Naive B cell (primary cell): ENCODE measurements at regions not wholly inside any gene's neighbourhood (a gene's known extent, or its start where the extent isn't known, plus 50 kb on each side); places are given as distances from the start of the nearest gene placed in this dataset.

Source experiments
- ATAC-seq, 2 donors: fragments of 150-1000 bp; cut with Tn5 transposase; 2 replicates each; pipeline ENCODE4 v1.10.0; 2021; ENCODE audit warnings: low read depth in 2 of 2, mild to moderate bottlenecking in 2 of 2, moderate library complexity in 2 of 2
- DNase-seq: peaks from one replicate; pipeline ENCODE4 v3.0.0; 2022
- H3K27ac Mint-ChIP-seq, 6 donors: one replicate each; pipeline ENCODE4 v1.8.0; 2020 to 2022; ENCODE audit warnings: mild to moderate bottlenecking in 6 of 6, mixed read lengths in 6 of 6, moderate library complexity in 5 of 6, inconsistent platforms in 2 of 6
- H3K27me3 Mint-ChIP-seq, 3 donors: one replicate each; pipeline ENCODE4 v1.8.0; 2021 to 2022; ENCODE audit warnings: mixed read lengths in 3 of 3, mild to moderate bottlenecking in 1 of 3
- H3K36me3 Mint-ChIP-seq, 2 donors: one replicate each; pipeline ENCODE4 v1.8.0; 2020 to 2022; ENCODE audit warnings: mixed read lengths in 2 of 2, inconsistent platforms in 1 of 2, mild to moderate bottlenecking in 1 of 2
- H3K4me1 Mint-ChIP-seq, 3 donors: one replicate each; pipeline ENCODE4 v1.8.0; 2020 to 2022; ENCODE audit warnings: mixed read lengths in 3 of 3, inconsistent platforms in 1 of 3, mild to moderate bottlenecking in 1 of 3, moderate library complexity in 1 of 3
- H3K4me3 Mint-ChIP-seq, 8 donors: one replicate each; pipeline ENCODE4 v1.8.0; 2020 to 2022; ENCODE audit warnings: mild to moderate bottlenecking in 8 of 8, mixed read lengths in 8 of 8, moderate library complexity in 8 of 8, inconsistent platforms in 2 of 8
- H3K9me3 Mint-ChIP-seq, 7 donors: one replicate each; pipeline ENCODE4 v1.8.0; 2020 to 2022; ENCODE audit warnings: mixed read lengths in 7 of 7, mild to moderate bottlenecking in 5 of 7, inconsistent platforms in 2 of 7, moderate library complexity in 1 of 7

DNA sequence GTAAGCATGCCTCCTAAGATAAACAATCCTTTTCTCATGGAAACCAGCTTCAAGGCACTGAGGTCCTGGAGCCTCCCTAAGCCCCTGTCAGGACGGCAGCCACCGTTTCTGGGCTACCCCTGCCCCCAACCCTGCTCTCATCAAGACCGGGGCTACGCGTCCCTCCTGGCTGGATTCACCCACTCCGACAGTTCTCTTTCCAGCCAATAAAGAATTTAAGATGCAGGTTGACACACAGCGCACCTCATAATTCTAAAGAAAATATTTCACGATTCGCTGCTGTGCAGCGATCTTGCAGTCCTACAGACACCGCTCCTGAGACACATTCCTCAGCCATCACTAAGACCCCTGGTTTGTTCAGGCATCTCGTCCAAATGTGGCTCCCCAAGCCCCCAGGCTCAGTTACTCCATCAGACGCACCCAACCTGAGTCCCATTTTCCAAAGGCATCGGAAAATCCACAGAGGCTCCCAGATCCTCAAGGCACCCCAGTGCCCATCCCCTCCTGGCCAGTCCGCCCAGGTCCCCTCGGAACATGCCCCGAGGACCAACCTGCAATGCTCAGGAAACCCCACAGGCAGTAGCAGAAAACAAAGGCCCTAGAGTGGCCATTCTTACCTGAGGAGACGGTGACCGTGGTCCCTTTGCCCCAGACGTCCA, 336.3 kb downstream of the TMEM121 start:
- Mint-ChIP-seq H3K36me3 (peaks cover 12 to 23% of the 10 kb centered on the region in 2 donors), H3K27ac (peak overlapping the region; percentile 94 to 99 (median 98)), H3K4me1 (no peaks in the 10 kb centered on the region)

DNA sequence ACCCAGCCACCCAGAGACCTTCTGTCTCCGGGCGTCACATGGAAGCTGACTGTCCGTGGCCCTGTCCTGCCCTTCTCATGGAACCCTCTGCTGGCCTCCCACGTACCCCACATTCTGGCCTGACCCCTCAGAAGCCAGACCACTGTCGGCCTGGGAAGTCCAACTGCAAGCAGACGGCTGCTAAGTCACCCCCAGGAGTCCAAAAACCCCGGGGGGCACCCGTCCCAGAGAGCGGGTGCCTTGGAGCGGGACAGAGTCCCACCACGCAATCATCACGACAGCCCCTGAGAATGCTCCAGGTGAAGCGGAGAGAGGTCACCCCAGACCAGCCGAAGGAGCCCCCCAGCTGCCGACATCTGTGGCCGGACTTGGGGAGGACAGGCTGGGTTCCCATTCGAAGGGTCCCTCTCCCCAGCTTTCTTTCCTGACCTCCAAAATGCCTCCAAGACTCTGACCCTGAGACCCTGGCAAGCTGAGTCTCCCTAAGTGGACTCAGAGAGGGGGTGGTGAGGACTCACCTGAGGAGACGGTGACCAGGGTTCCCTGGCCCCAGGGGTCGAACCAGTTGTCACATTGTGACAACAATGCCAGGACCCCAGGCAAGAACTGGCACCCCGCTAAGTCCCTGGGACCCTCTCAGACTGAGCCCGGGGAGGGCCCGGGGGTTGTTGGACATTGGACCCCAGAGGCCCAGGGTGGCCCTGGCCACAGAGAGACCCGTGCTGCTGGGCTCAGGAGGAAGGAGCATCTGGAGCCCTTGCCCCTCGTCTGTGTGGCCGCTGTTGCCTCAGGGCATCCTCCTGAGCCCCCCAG, 337.1 kb downstream of the TMEM121 start:
- Mint-ChIP-seq H3K36me3 (peaks cover 12 to 21% of the 10 kb centered on the region in 2 donors), H3K27ac (peak overlapping the region; percentile 94 to 99 (median 98)), H3K4me3 (peak overlapping the region; percentile 96 to 100 (median 99)), H3K9me3 (peaks cover 0 to 16% (median 2%) of the 10 kb centered on the region in 7 donors), H3K27me3 (no peaks in the 10 kb centered on the region), H3K4me1 (no peaks in the 10 kb centered on the region)
- ATAC-seq (no peak), DNase-seq (no peak)

More for the DNA sequence above, 336.3 kb downstream of the TMEM121 start:
- peaks cover 0 to 16% (median 2%) of the 10 kb centered on the region in 7 donors for H3K9me3 Mint-ChIP-seq
- H3K4me3 Mint-ChIP-seq: peak overlapping the region; percentile 96 to 100 (median 99)
- no peaks in the 10 kb centered on the region for H3K27me3 Mint-ChIP-seq
- ATAC-seq: peak; percentile 14 to 19
- DNase-seq: no peak

DNA sequence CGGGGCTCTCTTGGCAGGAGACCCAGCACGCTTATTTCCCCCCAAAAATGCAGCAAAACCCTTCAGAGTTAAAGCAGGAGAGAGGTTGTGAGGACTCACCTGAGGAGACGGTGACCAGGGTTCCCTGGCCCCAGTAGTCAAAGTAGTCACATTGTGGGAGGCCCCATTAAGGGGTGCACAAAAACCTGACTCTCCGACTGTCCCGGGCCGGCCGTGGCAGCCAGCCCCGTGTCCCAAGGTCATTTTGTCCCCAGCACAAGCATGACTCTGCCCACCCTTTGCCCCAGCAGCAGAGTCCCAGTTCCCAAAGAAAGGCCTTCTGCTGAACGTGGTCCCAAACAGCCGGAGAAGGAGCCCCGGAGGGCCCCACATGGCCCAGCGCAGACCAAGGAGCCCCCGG, 337.7 kb downstream of the TMEM121 start:
- Mint-ChIP-seq H3K4me3 (peak overlapping the region; percentile 96 to 100 (median 99)), H3K36me3 (peaks cover 12 to 17% of the 10 kb centered on the region in 2 donors), H3K27ac (peak overlapping the region; percentile 44 to 99 (median 88)), H3K4me1 (no peaks in the 10 kb centered on the region), H3K27me3 (no peaks in the 10 kb centered on the region), H3K9me3 (peaks cover 0 to 16% (median 2%) of the 10 kb centered on the region in 7 donors)
- DNase-seq (no peak), ATAC-seq (no peak)

DNA sequence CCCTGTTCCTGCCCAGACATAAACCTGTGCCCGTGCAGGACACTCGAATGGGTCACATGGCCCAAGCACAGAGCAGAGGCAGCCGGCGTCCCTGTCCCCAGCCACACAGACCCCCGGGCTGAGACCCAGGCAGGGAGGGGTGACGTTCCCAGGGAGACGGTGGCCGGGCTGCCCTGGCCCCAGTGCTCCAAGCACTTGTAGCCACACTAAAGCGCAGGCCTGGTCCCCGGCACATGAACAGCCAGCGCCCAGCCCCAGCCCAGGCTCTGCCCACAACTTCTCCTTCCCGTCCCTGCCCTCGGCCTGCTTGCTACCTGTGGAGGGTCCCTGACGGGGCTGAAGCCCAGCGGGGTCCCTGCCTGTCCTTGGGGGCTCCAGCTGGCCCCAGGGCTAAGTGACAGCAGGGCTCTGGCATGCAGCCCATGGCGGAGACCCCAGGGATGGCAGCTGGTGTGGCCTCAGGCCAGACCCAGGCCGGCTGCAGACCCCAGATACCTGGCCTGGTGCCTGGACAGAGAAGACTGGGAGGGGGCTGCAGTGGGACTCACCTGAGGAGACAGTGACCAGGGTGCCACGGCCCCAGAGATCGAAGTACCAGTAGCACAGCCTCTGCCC, 338.4 kb downstream of the TMEM121 start:
- Mint-ChIP-seq H3K36me3 (peaks cover 12 to 17% of the 10 kb centered on the region in 2 donors), H3K27me3 (no peaks in the 10 kb centered on the region), H3K9me3 (peaks cover 0 to 16% (median 2%) of the 10 kb centered on the region in 7 donors), H3K27ac (no peak overlapping the region), H3K4me3 (peak overlapping the region in 6 of 8 donors; percentile 97 to 100 (median 100)), H3K4me1 (no peaks in the 10 kb centered on the region)
- no peak for ATAC-seq
- DNase-seq: no peak

DNA sequence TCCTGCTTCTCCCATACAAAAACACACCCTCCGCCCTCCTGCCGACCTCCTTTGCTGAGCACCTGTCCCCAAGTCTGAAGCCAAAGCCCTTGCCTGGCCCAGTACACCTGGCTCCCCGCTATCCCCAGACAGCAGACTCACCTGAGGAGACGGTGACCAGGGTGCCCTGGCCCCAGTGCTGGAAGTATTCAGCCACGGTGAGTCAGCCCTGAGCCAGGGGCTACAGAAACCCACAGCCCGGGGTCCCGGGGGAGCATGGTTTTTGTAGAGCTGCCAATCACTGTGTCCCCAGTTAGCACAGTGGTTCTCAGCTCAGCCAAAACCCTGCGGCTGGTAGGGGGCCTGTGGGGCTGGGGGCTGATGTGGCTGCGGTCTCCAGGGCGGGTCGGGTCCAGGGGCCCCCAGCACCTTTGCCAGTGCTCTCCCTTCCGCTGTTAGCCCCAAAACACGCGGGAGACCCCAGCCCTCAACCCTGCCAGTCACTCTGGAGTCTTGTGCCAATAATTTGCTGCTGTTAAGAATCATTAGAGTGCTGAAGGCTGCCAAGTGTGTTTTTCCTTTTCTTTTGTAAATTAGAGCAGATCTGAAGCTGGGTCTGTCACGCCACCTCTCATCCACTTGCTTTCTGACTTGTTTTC, 339.0 kb downstream of the TMEM121 start:
- DNase-seq: no peak
- ATAC-seq: no peak
- H3K4me1 Mint-ChIP-seq: no peaks in the 10 kb centered on the region
- H3K9me3 Mint-ChIP-seq: peaks cover 0 to 13% (median 2%) of the 10 kb centered on the region in 7 donors
- H3K4me3 Mint-ChIP-seq: peak overlapping the region in 3 of 8 donors; percentile 75 to 99 (median 76)
- H3K36me3 Mint-ChIP-seq: peaks cover 12 to 17% of the 10 kb centered on the region in 2 donors
- no peaks in the 10 kb centered on the region for H3K27me3 Mint-ChIP-seq
- H3K27ac Mint-ChIP-seq: peak overlapping the region in 1 of 6 donors; percentile 47

DNA sequence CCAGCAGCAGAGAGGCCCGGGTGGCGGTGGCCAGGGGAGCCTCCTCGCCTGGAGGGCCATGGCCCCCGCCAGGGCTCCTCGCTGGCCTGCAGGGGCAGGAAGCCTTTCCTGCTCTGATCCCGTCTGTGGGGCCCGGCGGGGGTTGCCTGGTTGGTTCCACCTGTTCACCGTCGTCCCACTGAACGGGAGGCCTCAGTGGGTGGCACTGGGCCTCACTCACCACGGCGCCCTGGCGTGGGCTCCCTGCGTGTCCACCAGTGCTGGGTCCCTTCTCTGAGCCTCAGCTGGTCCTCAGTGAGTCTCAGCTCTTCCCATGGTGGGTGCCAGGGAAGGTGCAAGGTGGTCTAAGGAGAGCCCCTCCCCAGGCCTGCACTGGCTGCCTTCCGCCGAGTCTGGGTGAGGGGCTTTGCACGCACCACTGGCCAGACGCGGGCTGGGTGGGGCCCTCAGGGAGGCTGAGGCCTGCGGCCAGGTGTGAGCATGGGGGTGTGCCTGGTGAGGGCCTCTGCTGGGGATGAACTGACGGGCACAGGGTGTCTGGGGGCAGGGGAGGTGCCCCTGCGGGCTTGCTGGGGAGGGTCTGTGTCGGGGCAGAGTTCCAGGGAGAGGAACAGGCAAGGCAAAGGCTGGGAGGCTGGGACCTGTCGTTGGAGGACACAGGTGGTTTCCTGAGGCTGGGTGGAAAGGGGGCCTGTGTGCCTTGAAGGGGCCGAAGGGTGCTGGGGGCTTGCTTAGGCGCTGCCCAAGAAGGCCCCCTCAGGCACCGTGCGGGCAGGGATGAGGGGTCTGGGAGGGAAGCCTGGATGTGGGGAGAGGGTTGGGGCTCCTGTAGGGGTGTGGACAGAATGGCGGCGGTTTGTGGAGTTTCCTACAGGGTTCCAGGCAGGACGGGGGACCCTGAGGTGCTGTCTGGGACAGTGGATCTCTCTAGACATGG, 339.8 kb downstream of the TMEM121 start:
- Mint-ChIP-seq H3K9me3 (peaks cover 0 to 11% (median 2%) of the 10 kb centered on the region in 7 donors), H3K4me1 (no peaks in the 10 kb centered on the region), H3K36me3 (peaks cover 12 to 17% of the 10 kb centered on the region in 2 donors), H3K27me3 (no peaks in the 10 kb centered on the region), H3K4me3 (peak overlapping the region in 5 of 8 donors; percentile 21 to 81 (median 70)), H3K27ac (no peak overlapping the region)
- DNase-seq (no peak), ATAC-seq (no peak)

DNA sequence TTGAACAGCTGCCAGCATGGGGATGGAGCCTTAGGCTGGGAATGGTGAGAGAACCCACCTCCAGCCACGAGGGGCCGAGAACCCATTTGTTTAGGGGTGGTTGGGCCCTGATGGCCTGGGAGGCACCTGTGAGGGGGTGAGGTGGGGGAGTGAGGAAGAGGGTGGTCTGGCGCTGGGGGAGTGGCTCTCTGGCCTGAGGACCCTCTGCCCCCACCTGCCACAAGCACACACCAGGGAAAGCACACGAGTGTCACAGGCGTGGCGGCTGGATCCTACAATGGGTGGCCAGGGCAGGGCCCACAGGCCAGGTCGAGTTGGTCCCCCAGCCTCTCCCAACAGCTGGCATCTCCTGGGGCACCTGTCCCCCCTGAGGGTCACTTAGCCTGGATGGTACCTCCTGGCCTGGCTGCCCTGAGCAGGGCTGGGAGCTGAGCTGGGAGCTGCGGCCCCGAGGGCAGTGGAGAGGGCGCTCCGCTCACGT, 340.5 kb downstream of the TMEM121 start:
- DNase-seq (no peak), ATAC-seq (no peak)
- Mint-ChIP-seq H3K27me3 (no peaks in the 10 kb centered on the region), H3K36me3 (peaks cover 12% of the 10 kb centered on the region in 2 donors), H3K9me3 (peaks cover 0 to 7% (median 0%) of the 10 kb centered on the region in 7 donors), H3K4me1 (no peaks in the 10 kb centered on the region), H3K4me3 (peak overlapping the region in 3 of 8 donors; percentile 21 to 70 (median 70)), H3K27ac (no peak overlapping the region)

DNA sequence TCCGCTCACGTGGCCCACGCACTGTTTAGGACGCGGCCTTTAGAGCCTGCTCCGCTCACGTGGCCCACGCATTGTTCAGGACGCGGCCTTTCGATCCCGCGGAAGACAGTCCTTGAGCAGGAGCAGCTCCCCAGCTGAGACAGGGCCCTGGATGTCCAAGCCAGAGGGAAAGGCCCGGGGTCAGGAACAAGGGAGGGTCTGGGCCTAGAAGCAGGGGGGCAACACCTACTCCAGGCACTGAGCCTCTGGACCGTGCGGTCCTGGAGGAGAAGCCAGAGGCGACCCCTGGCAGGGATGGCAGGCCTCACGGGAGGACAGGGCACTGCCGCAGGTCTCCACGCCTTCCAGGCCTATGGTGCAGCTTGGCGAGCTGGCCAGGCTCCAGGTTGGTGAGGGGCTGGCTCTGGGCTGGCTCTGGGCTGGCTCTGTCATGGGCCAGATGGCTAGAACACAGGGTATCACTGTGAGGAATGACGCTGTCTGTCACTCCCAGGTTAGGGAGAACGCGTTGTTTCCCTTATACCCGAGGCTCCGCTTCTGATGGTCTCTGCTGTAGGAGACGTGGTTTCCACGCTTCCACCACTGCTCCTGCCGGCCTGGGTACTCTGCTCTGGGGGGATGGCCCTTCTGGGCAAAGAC, 341.7 kb downstream of the TMEM121 start:
- no peaks in the 10 kb centered on the region for H3K27me3 Mint-ChIP-seq
- H3K4me1 Mint-ChIP-seq: no peaks in the 10 kb centered on the region
- no peak for DNase-seq
- H3K9me3 Mint-ChIP-seq: peaks cover 0 to 2% (median 0%) of the 10 kb centered on the region in 7 donors
- H3K27ac Mint-ChIP-seq: no peak overlapping the region
- peaks cover under 1 to 3% of the 10 kb centered on the region in 2 donors for H3K36me3 Mint-ChIP-seq
- ATAC-seq: no peak
- H3K4me3 Mint-ChIP-seq: no peak overlapping the region

DNA sequence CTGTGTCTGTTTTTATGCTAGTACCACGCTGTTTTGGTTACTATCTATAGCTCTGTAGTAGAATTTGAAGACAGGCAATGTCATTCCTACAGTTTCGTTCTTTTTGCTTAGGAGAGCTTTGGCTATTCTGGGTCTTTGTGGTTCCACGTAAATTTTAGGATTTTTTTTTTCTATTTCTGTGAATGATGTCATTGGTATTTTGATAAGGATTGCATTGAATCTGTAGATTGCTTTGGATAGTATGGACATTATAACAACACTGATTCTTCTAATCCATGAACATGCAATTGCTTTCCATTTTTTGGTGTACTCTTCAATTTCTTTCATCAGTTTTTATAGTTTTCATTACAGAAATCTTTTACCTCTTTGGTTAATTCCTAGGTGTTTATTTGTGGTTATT, 345.2 kb downstream of the TMEM121 start:
- no peaks in the 10 kb centered on the region for H3K36me3 Mint-ChIP-seq
- no peak for ATAC-seq
- H3K4me3 Mint-ChIP-seq: peak overlapping the region in 1 of 8 donors; percentile 32
- no peaks in the 10 kb centered on the region for H3K4me1 Mint-ChIP-seq
- no peak overlapping the region for H3K27ac Mint-ChIP-seq
- no peaks in the 10 kb centered on the region for H3K9me3 Mint-ChIP-seq
- DNase-seq: no peak
- no peaks in the 10 kb centered on the region for H3K27me3 Mint-ChIP-seq

DNA sequence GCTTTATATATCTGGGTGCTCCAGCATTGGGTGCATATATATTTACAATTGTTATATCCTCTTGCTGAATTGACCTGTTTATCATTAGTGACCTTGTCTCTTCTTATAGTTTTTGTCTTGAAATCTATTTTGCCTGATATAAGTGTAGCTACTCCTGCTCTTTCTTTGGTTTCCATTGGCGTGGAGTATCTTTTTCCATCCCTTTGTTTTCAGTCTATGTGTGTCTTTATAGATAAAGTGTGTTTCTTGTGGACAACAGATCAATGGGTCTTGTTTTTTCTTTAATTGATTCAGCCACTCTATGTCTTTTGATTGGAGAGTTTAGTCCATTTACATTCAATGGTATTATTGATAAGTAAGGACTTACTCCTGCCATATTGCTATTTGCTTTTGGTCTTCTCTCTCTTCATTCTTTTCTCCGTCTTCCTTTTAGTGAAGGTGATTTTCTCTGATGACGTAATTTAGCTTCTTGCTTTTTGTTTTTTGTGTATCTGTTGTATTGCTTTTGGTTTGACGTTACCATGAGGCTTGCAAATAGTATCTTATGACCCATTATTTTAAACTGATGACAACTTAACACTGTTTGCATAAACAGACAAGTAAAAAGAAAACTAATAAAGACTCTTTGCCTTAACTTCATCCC, 347.6 kb downstream of the TMEM121 start:
- ATAC-seq (no peak), DNase-seq (no peak)
- Mint-ChIP-seq H3K4me1 (no peaks in the 10 kb centered on the region), H3K27me3 (no peaks in the 10 kb centered on the region), H3K4me3 (peak overlapping the region in 1 of 8 donors; percentile 65), H3K36me3 (no peaks in the 10 kb centered on the region), H3K9me3 (no peaks in the 10 kb centered on the region), H3K27ac (no peak overlapping the region)

DNA sequence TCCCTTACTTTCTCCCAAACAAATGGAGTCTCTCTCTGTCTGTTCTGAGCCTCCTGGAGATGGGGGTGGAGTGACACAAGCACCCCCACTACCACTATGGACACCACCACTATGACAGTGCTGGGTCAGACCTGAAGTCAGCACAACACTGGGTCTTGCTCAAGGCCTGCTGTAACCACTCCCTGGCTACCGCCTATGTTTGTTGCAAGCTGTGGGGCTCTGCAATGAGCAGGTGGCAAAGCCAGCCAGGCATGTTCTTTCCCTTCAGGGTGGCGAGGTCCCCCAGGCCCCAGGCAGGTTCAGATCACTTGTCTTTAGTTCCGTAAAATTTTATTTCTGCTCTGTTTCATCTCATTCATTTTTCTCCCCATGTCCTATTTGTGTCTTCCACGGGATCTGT, 349.8 kb downstream of the TMEM121 start:
- no peaks in the 10 kb centered on the region for H3K27me3 Mint-ChIP-seq
- no peaks in the 10 kb centered on the region for H3K36me3 Mint-ChIP-seq
- H3K4me1 Mint-ChIP-seq: no peaks in the 10 kb centered on the region
- ATAC-seq (peak; percentile 28 to 36), DNase-seq (no peak)
- H3K9me3 Mint-ChIP-seq: no peaks in the 10 kb centered on the region
- no peak overlapping the region for H3K27ac Mint-ChIP-seq
- peak overlapping the region in 3 of 8 donors; percentile 45 to 61 (median 56) for H3K4me3 Mint-ChIP-seq
